DMS53 (cell line): ENCODE measurements at regions not wholly inside any gene's neighbourhood (a gene's known extent, or its start where the extent isn't known, plus 50 kb on each side); places are given as distances from the start of the nearest gene placed in this dataset.
"Not testable (repeated sequence)": the region's sequence is repeated elsewhere in the genome, so short reads cannot be mapped to it uniquely, and the experiment has no call there.

Experiments used
- DNase-seq: peaks from one replicate; lab custom pipeline; 2025; lab: John Stamatoyannopoulos, UW

GRCh38 chr3:127046690-127047089 is 63.8 kb downstream of the PLXNA1 start:
- not testable (repeated sequence) for DNase-seq

- no peak for DNase-seq
These were observed 66.5 kb downstream of the PLXNA1 start for GRCh38 chr3:127049393-127049792.

- DNase-seq, result no peak
These were observed 67.8 kb downstream of the PLXNA1 start for GRCh38 chr3:127050733-127051132.

GRCh38 chr3:127052121-127052561 is 69.2 kb downstream of the PLXNA1 start:
- DNase-seq, result no peak

GRCh38 chr3:127053026-127053425 is 70.1 kb downstream of the PLXNA1 start:
- no peak for DNase-seq

- no peak for DNase-seq
These were observed 70.5 kb downstream of the PLXNA1 start for GRCh38 chr3:127053450-127053849.

- DNase-seq, result no peak
These were observed 71.1 kb downstream of the PLXNA1 start for GRCh38 chr3:127053979-127054378.

- DNase-seq, result no peak
These were observed 73.4 kb downstream of the PLXNA1 start for GRCh38 chr3:127056281-127056680.

GRCh38 chr3:127056976-127057375 is 74.1 kb downstream of the PLXNA1 start:
- DNase-seq, result no peak

- DNase-seq, result no peak
These were observed 76.2 kb downstream of the PLXNA1 start for GRCh38 chr3:127059072-127059471.

GRCh38 chr3:127061641-127062040 is 78.7 kb downstream of the PLXNA1 start:
- DNase-seq, result no peak

- DNase-seq, result no peak
These were observed 80.0 kb downstream of the PLXNA1 start for GRCh38 chr3:127062926-127063325.

- no peak for DNase-seq
These were observed 81.0 kb downstream of the PLXNA1 start for GRCh38 chr3:127063916-127064315.

- DNase-seq, result peak; percentile 37
These were observed 81.6 kb downstream of the PLXNA1 start for GRCh38 chr3:127064391-127065137.

- no peak for DNase-seq
These were observed 82.2 kb downstream of the PLXNA1 start for GRCh38 chr3:127065138-127065427.

- no peak for DNase-seq
These were observed 82.8 kb downstream of the PLXNA1 start for GRCh38 chr3:127065561-127066290.

GRCh38 chr3:127066635-127067034 is 83.7 kb downstream of the PLXNA1 start:
- DNase-seq, result no peak

- peak; percentile 46 for DNase-seq
These were observed 84.4 kb downstream of the PLXNA1 start for GRCh38 chr3:127067116-127067910.

- DNase-seq, result no peak
These were observed 85.3 kb downstream of the PLXNA1 start for GRCh38 chr3:127068111-127068810.

- DNase-seq, result no peak
These were observed 86.0 kb downstream of the PLXNA1 start for GRCh38 chr3:127068871-127069270.

- no peak for DNase-seq
These were observed 87.0 kb downstream of the PLXNA1 start for GRCh38 chr3:127069814-127070440.

- no peak for DNase-seq
These were observed 87.9 kb downstream of the PLXNA1 start for GRCh38 chr3:127070776-127071175.
